Peyer's patch (tissue), 4 donors: ENCODE measurements at regions not wholly inside any gene's neighbourhood (a gene's known extent, or its start where the extent isn't known, plus 50 kb on each side); places are given as distances from the start of the nearest gene placed in this dataset.

ENCODE experiments used
- DNase-seq, 3 donors: peaks; one replicate each; pipeline ENCODE4 v3.0.0-alpha.2; 2017 to 2019
- H3K27ac ChIP-seq, 4 donors: fragments of 200-600 bp; sonication (generic); one replicate each; pipeline ENCODE4 v1.5.1; 2016 to 2019
- H3K27me3 ChIP-seq, 2 donors: fragments of 200-600 bp; sonication (generic); one replicate each; pipeline ENCODE4 v1.5.1; 2019
- H3K36me3 ChIP-seq, 3 donors: fragments of 200-600 bp; sonication (generic); one replicate each; pipeline ENCODE4 v1.5.1; 2016 to 2019
- H3K4me1 ChIP-seq, 4 donors: fragments of 200-600 bp; sonication (generic); one replicate each; pipeline ENCODE4 v1.5.1; 2016 to 2019
- H3K4me3 ChIP-seq, 4 donors: fragments of 200-600 bp; sonication (generic); 1 replicate in 3 of 4; 2 replicates in 1 of 4; pipeline ENCODE4 v1.5.1; 2016 to 2019; ENCODE audit warnings: mild to moderate bottlenecking in 1 of 4
- H3K9me3 ChIP-seq, 4 donors: fragments of 200-600 bp; sonication (generic); one replicate each; pipeline ENCODE4 v1.5.1; 2016 to 2019; ENCODE audit warnings: mild to moderate bottlenecking in 1 of 4
- POLR2A ChIP-seq, 2 donors: fragments of 450-650 bp; IDR thresholded peaks; one replicate each; pipeline ENCODE4 v1.5.1; 2017; ENCODE audit warnings: antibody characterized with exemption in 2 of 2, mild to moderate bottlenecking in 2 of 2, moderate library complexity in 2 of 2
- TF ChIP-seq, protein P1 (sequence below), 6 experiments: fragments of 450-650 bp in 4 of 6; fragments of 200-600 bp in 2 of 6; sonication (generic) in 1 of 6; IDR thresholded peaks; one replicate each; pipeline ENCODE4 v1.5.1; 2017 to 2019; ENCODE audit warnings: antibody characterized with exemption in 6 of 6, mild to moderate bottlenecking in 3 of 6, moderate library complexity in 1 of 6

DNA sequence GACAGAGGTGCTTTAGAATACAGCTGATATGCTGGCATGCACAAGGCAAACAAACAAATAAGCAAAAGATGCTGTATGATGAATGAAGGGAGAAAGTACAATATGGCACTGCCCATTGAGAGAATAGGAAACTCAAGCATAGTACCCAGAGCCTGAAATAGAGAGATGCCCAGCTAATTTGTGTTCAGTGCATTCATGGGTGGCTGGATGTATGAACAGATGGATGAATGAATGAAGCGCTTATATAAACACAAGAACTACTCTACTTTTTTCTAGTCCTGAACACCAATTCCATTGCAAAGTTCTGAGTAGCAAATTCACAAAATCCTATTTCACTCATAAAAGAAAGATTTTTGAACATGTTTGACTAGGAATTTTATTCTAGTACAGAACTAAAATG, 756.3 kb downstream of the SATB2 start:
- no peaks in the 10 kb centered on the region for H3K27me3 ChIP-seq
- DNase-seq: no peak
- no peaks in the 10 kb centered on the region for H3K36me3 ChIP-seq
- TF ChIP-seq, protein P1, sequence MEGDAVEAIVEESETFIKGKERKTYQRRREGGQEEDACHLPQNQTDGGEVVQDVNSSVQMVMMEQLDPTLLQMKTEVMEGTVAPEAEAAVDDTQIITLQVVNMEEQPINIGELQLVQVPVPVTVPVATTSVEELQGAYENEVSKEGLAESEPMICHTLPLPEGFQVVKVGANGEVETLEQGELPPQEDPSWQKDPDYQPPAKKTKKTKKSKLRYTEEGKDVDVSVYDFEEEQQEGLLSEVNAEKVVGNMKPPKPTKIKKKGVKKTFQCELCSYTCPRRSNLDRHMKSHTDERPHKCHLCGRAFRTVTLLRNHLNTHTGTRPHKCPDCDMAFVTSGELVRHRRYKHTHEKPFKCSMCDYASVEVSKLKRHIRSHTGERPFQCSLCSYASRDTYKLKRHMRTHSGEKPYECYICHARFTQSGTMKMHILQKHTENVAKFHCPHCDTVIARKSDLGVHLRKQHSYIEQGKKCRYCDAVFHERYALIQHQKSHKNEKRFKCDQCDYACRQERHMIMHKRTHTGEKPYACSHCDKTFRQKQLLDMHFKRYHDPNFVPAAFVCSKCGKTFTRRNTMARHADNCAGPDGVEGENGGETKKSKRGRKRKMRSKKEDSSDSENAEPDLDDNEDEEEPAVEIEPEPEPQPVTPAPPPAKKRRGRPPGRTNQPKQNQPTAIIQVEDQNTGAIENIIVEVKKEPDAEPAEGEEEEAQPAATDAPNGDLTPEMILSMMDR (IDR thresholded peaks at IDR 0.05): no peak
- TF ChIP-seq POLR2A (IDR thresholded peaks at IDR 0.05): no peak
- H3K4me3 ChIP-seq: no peak overlapping the region
- H3K4me1 ChIP-seq: peaks cover 0 to 7% (median 0%) of the 10 kb centered on the region in 4 donors
- H3K27ac ChIP-seq: no peak overlapping the region
- H3K9me3 ChIP-seq: no peaks in the 10 kb centered on the region

DNA sequence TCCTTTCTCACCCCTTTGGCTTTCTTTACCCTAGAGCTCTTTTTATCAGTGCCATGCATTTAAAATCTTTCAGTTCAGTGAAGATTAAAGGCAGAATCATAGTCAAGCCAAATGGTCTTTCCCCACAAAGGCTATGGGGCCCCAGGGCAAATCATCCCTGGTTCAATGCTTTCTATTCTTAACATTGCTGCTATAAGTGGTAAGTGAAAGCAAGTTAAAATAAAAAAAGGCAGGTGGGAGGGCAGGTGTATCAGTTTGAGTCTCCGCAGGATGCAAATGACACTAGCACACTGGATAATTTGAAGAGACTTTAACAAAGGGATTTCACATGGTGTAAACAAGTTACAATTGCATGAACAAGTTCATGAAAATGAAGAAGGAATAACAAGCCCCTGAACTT, 757.4 kb downstream of the SATB2 start:
- Histone ChIP-seq H3K36me3 (no peaks in the 10 kb centered on the region), H3K4me3 (no peak overlapping the region), H3K27ac (no peak overlapping the region), H3K27me3 (no peaks in the 10 kb centered on the region), H3K9me3 (no peaks in the 10 kb centered on the region), H3K4me1 (peaks cover 0 to 10% (median 0%) of the 10 kb centered on the region in 4 donors)
- DNase-seq: no peak
- TF ChIP-seq, protein P1 (IDR thresholded peaks at IDR 0.05): no peak
- TF ChIP-seq POLR2A (IDR thresholded peaks at IDR 0.05): no peak

DNA sequence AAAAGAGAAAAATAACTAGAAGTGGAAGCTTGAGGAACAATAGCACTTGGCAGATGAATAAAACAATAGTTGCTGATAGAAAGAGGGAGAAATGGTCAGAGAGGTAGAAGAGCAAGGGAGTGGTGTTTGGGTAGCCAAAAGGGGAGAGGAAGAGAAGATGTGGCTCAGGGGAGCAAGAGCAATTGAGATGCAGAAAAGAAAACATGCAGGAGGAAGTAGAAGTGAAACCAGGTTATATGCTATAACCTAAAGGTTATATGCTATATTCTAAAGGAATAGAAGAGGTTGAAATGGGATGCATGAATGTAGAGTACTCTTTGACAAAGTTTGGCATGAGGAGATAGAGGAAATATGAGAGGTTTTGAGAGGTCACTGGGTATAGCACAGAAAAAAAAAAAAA, 759.5 kb downstream of the SATB2 start:
- Histone ChIP-seq H3K27ac (no peak overlapping the region), H3K9me3 (no peaks in the 10 kb centered on the region), H3K4me3 (no peak overlapping the region), H3K27me3 (no peaks in the 10 kb centered on the region), H3K4me1 (peaks cover 0 to 10% (median 0%) of the 10 kb centered on the region in 4 donors), H3K36me3 (no peaks in the 10 kb centered on the region)
- no peak for TF ChIP-seq POLR2A (IDR thresholded peaks at IDR 0.05)
- TF ChIP-seq, protein P1 (IDR thresholded peaks at IDR 0.05): no peak
- no peak for DNase-seq

DNA sequence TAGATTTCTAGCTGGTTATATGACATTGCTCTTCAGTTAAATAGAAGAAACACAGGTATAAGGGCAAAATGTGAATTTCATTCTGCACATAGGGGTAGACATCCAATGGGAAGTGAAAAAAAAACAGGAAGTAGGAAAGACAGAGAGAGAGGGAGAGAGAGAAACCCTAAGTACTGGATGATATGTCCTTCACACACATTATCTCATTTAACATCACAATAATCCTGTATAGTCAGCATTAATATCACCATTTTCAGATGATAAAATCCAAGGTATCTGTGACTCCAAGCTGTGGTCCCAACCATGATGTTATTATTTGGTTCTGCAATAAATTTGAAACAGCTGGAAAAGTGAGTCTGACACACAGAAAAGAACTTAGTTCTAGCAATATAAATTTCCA, 759.9 kb downstream of the SATB2 start:
- Histone ChIP-seq H3K9me3 (no peaks in the 10 kb centered on the region), H3K4me3 (no peak overlapping the region), H3K27ac (no peak overlapping the region), H3K36me3 (no peaks in the 10 kb centered on the region), H3K27me3 (no peaks in the 10 kb centered on the region), H3K4me1 (peaks cover 0 to 10% (median 0%) of the 10 kb centered on the region in 4 donors)
- TF ChIP-seq, protein P1 (IDR thresholded peaks at IDR 0.05): no peak
- TF ChIP-seq POLR2A (IDR thresholded peaks at IDR 0.05): no peak
- DNase-seq: no peak

DNA sequence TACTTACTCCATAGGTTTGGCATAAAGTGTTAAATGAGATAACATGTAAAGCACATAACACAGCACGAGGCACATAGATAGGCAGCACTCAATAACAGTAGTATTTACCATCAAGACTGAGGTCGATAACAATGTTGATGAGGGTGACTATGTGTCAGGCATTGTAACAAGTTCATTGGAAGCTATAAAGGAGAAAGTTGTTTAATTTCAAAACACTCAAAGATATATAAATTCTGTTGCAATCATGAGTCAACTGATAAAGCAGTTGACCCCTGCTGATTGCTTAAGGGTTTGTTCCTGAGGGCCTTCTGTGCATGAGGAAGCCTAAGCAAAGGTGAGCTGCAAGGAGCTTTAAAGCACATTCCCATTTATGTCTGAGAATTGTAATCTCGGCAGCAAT, 760.5 kb downstream of the SATB2 start:
- Histone ChIP-seq H3K27me3 (no peaks in the 10 kb centered on the region), H3K36me3 (no peaks in the 10 kb centered on the region), H3K27ac (no peak overlapping the region), H3K4me1 (peaks cover 0 to 10% (median 0%) of the 10 kb centered on the region in 4 donors), H3K9me3 (no peaks in the 10 kb centered on the region), H3K4me3 (no peak overlapping the region)
- no peak for DNase-seq
- TF ChIP-seq, protein P1 (IDR thresholded peaks at IDR 0.05): no peak
- TF ChIP-seq POLR2A (IDR thresholded peaks at IDR 0.05): no peak

DNA sequence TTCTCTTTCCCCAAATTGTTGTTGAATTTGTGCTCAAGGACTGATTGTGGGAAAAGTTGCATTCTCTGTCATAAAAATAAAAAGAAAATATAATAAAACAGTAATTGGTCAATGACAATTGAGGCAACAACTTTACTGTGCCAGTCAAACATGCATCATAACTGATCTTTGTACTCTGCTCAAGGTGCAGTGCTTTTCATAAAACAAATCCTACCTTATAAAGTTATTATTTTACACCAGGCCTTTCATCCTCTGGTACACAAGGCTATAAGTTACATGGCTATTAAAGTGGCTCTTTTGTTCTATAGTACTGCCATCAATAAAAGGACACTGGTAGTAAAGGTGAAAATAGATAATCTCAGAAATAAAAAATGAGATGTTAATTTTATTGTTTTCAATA, 761.9 kb downstream of the SATB2 start:
- Histone ChIP-seq H3K27ac (no peak overlapping the region), H3K36me3 (no peaks in the 10 kb centered on the region), H3K4me1 (peaks cover 0 to 10% (median 0%) of the 10 kb centered on the region in 4 donors), H3K27me3 (no peaks in the 10 kb centered on the region), H3K9me3 (no peaks in the 10 kb centered on the region), H3K4me3 (no peak overlapping the region)
- no peak for TF ChIP-seq POLR2A (IDR thresholded peaks at IDR 0.05)
- TF ChIP-seq, protein P1 (IDR thresholded peaks at IDR 0.05): no peak
- DNase-seq: no peak
